ENCODE measurements at regions not wholly inside any gene's neighbourhood (a gene's known extent, or its start where the extent isn't known, plus 50 kb on each side); places are given as distances from the start of the nearest gene placed in this dataset.

- H3K4ac ChIP-seq (ENCODE audit: low read depth, low read length): no peak overlapping the region
- H3K27me3 ChIP-seq (ENCODE audit: insufficient read depth, low read length): no peaks in the 10 kb centered on the region
- H4K91ac ChIP-seq (ENCODE audit: low read depth, low read length): no peak overlapping the region
- H3K79me2 ChIP-seq (ENCODE audit: control insufficient read depth, insufficient read depth, low read length, poor library complexity): no peaks in the 10 kb centered on the region
- no peaks in the 10 kb centered on the region for H3K79me1 ChIP-seq (ENCODE audit: low read length)
- no peak overlapping the region for H2BK120ac ChIP-seq (ENCODE audit: insufficient read depth, low read length, poor library complexity)
- H3K18ac ChIP-seq (ENCODE audit: low read length): no peak overlapping the region
- peak; percentile 44 to 77 for DNase-seq
- no peak overlapping the region for H3K4me3 ChIP-seq (ENCODE audit: low read depth, low read length)
- H3K14ac ChIP-seq (ENCODE audit: low read length): no peak overlapping the region
- no peak overlapping the region for H2AK5ac ChIP-seq (ENCODE audit: low read length)
- H3K23ac ChIP-seq (ENCODE audit: low read length): no peak overlapping the region
- no peak overlapping the region for H3K27ac ChIP-seq (ENCODE audit: low read depth, low read length)
- no peaks in the 10 kb centered on the region for H3K9me3 ChIP-seq (ENCODE audit: insufficient read depth, low read depth, low read length)
- WGBS (ENCODE audit: extremely low coverage, insufficient coverage, insufficient read length): no CpG with 5 or more reads among the region's 8 CpGs
- H2AFZ ChIP-seq (ENCODE audit: insufficient read depth, low read length, poor library complexity): no peak overlapping the region
- H3K4me2 ChIP-seq (ENCODE audit: low read length): no peak overlapping the region
- H4K8ac ChIP-seq (ENCODE audit: low read depth, low read length): no peak overlapping the region
- H4K12ac ChIP-seq (ENCODE audit: low read depth, low read length): no peak overlapping the region
- no peak overlapping the region for H3K9ac ChIP-seq (ENCODE audit: low read length)
- no peak overlapping the region for H2BK5ac ChIP-seq (ENCODE audit: low read depth, low read length, poor library complexity)
- H2BK12ac ChIP-seq (ENCODE audit: low read length): no peak overlapping the region
- H3K36me3 ChIP-seq (ENCODE audit: control insufficient read depth in 1 of 2, insufficient read depth in 2 of 2, low read length in 2 of 2): no peaks in the 10 kb centered on the region
- H3K4me1 ChIP-seq (ENCODE audit: control insufficient read depth in 1 of 2, insufficient read depth in 2 of 2, low read length in 2 of 2): no peaks in the 10 kb centered on the region
Observed at GRCh38 chr21:25385911-25386474, 221.3 kb downstream of the MRPL39 start.

- WGBS (ENCODE audit: extremely low coverage, insufficient coverage, insufficient read length): no CpG with 5 or more reads among the region's 3 CpGs
- Histone ChIP-seq H2BK5ac (ENCODE audit: low read depth, low read length, poor library complexity) (no peak overlapping the region), H3K23ac (ENCODE audit: low read length) (no peak overlapping the region), H3K79me1 (ENCODE audit: low read length) (no peaks in the 10 kb centered on the region), H3K9ac (ENCODE audit: low read length) (no peak overlapping the region), H4K91ac (ENCODE audit: low read depth, low read length) (no peak overlapping the region), H3K4ac (ENCODE audit: low read depth, low read length) (no peak overlapping the region), H3K27ac (ENCODE audit: low read depth, low read length) (no peak overlapping the region), H3K14ac (ENCODE audit: low read length) (no peak overlapping the region), H3K18ac (ENCODE audit: low read length) (no peak overlapping the region), H2BK12ac (ENCODE audit: low read length) (no peak overlapping the region), H3K4me1 (ENCODE audit: control insufficient read depth in 1 of 2, insufficient read depth in 2 of 2, low read length in 2 of 2) (no peaks in the 10 kb centered on the region), H4K8ac (ENCODE audit: low read depth, low read length) (no peak overlapping the region), H3K9me3 (ENCODE audit: insufficient read depth, low read depth, low read length) (no peaks in the 10 kb centered on the region), H3K4me3 (ENCODE audit: low read depth, low read length) (no peak overlapping the region), H3K4me2 (ENCODE audit: low read length) (no peak overlapping the region), H2AK5ac (ENCODE audit: low read length) (no peak overlapping the region), H3K79me2 (ENCODE audit: control insufficient read depth, insufficient read depth, low read length, poor library complexity) (no peaks in the 10 kb centered on the region), H4K12ac (ENCODE audit: low read depth, low read length) (no peak overlapping the region), H3K36me3 (ENCODE audit: control insufficient read depth in 1 of 2, insufficient read depth in 2 of 2, low read length in 2 of 2) (no peaks in the 10 kb centered on the region), H2AFZ (ENCODE audit: insufficient read depth, low read length, poor library complexity) (no peak overlapping the region), H2BK120ac (ENCODE audit: insufficient read depth, low read length, poor library complexity) (no peak overlapping the region), H3K27me3 (ENCODE audit: insufficient read depth, low read length) (no peaks in the 10 kb centered on the region)
- no peak for DNase-seq
Observed at GRCh38 chr21:25385341-25385740, 221.9 kb downstream of the MRPL39 start.

- no peak overlapping the region for H3K9ac ChIP-seq (ENCODE audit: low read length)
- no peaks in the 10 kb centered on the region for H3K27me3 ChIP-seq (ENCODE audit: insufficient read depth, low read length)
- H3K18ac ChIP-seq (ENCODE audit: low read length): no peak overlapping the region
- no peaks in the 10 kb centered on the region for H3K79me2 ChIP-seq (ENCODE audit: control insufficient read depth, insufficient read depth, low read length, poor library complexity)
- H2AFZ ChIP-seq (ENCODE audit: insufficient read depth, low read length, poor library complexity): no peak overlapping the region
- H2BK5ac ChIP-seq (ENCODE audit: low read depth, low read length, poor library complexity): no peak overlapping the region
- H4K8ac ChIP-seq (ENCODE audit: low read depth, low read length): no peak overlapping the region
- no peaks in the 10 kb centered on the region for H3K4me1 ChIP-seq (ENCODE audit: control insufficient read depth in 1 of 2, insufficient read depth in 2 of 2, low read length in 2 of 2)
- H3K79me1 ChIP-seq (ENCODE audit: low read length): no peaks in the 10 kb centered on the region
- H2BK120ac ChIP-seq (ENCODE audit: insufficient read depth, low read length, poor library complexity): no peak overlapping the region
- no peak for DNase-seq
- no peak overlapping the region for H2BK12ac ChIP-seq (ENCODE audit: low read length)
- H4K12ac ChIP-seq (ENCODE audit: low read depth, low read length): no peak overlapping the region
- no peaks in the 10 kb centered on the region for H3K9me3 ChIP-seq (ENCODE audit: insufficient read depth, low read depth, low read length)
- H3K27ac ChIP-seq (ENCODE audit: low read depth, low read length): no peak overlapping the region
- no CpG with 5 or more reads among the region's 4 CpGs for WGBS (ENCODE audit: extremely low coverage, insufficient coverage, insufficient read length)
- H2AK5ac ChIP-seq (ENCODE audit: low read length): no peak overlapping the region
- H4K91ac ChIP-seq (ENCODE audit: low read depth, low read length): no peak overlapping the region
- no peak overlapping the region for H3K14ac ChIP-seq (ENCODE audit: low read length)
- no peak overlapping the region for H3K4me2 ChIP-seq (ENCODE audit: low read length)
- H3K4ac ChIP-seq (ENCODE audit: low read depth, low read length): no peak overlapping the region
- no peaks in the 10 kb centered on the region for H3K36me3 ChIP-seq (ENCODE audit: control insufficient read depth in 1 of 2, insufficient read depth in 2 of 2, low read length in 2 of 2)
- H3K23ac ChIP-seq (ENCODE audit: low read length): no peak overlapping the region
- H3K4me3 ChIP-seq (ENCODE audit: low read depth, low read length): no peak overlapping the region
Observed at GRCh38 chr21:25384782-25385181, 222.5 kb downstream of the MRPL39 start.

- Histone ChIP-seq H2BK12ac (ENCODE audit: low read length) (no peak overlapping the region), H4K8ac (ENCODE audit: low read depth, low read length) (no peak overlapping the region), H3K36me3 (ENCODE audit: control insufficient read depth in 1 of 2, insufficient read depth in 2 of 2, low read length in 2 of 2) (no peaks in the 10 kb centered on the region), H4K12ac (ENCODE audit: low read depth, low read length) (no peak overlapping the region), H3K79me1 (ENCODE audit: low read length) (no peaks in the 10 kb centered on the region), H3K4me1 (ENCODE audit: control insufficient read depth in 1 of 2, insufficient read depth in 2 of 2, low read length in 2 of 2) (no peaks in the 10 kb centered on the region), H4K91ac (ENCODE audit: low read depth, low read length) (no peak overlapping the region), H2AK5ac (ENCODE audit: low read length) (no peak overlapping the region), H3K18ac (ENCODE audit: low read length) (no peak overlapping the region), H3K4me3 (ENCODE audit: low read depth, low read length) (no peak overlapping the region), H3K14ac (ENCODE audit: low read length) (no peak overlapping the region), H2BK120ac (ENCODE audit: insufficient read depth, low read length, poor library complexity) (no peak overlapping the region), H3K23ac (ENCODE audit: low read length) (no peak overlapping the region), H2AFZ (ENCODE audit: insufficient read depth, low read length, poor library complexity) (no peak overlapping the region), H3K4ac (ENCODE audit: low read depth, low read length) (no peak overlapping the region), H3K4me2 (ENCODE audit: low read length) (no peak overlapping the region), H3K9me3 (ENCODE audit: insufficient read depth, low read depth, low read length) (no peaks in the 10 kb centered on the region), H3K9ac (ENCODE audit: low read length) (no peak overlapping the region), H3K27ac (ENCODE audit: low read depth, low read length) (no peak overlapping the region), H2BK5ac (ENCODE audit: low read depth, low read length, poor library complexity) (no peak overlapping the region), H3K27me3 (ENCODE audit: insufficient read depth, low read length) (no peaks in the 10 kb centered on the region), H3K79me2 (ENCODE audit: control insufficient read depth, insufficient read depth, low read length, poor library complexity) (no peaks in the 10 kb centered on the region)
- DNase-seq: no peak
- WGBS (ENCODE audit: extremely low coverage, insufficient coverage, insufficient read length): no CpG with 5 or more reads among the region's 5 CpGs
Observed at GRCh38 chr21:25383545-25383944, 223.7 kb downstream of the MRPL39 start.
